GM18507 (cell line): ENCODE measurements at regions not wholly inside any gene's neighbourhood (a gene's known extent, or its start where the extent isn't known, plus 50 kb on each side); places are given as distances from the start of the nearest gene placed in this dataset.

Experiments used
- DNase-seq: peaks from one replicate; pipeline ENCODE4 v3.0.0; 2011; ENCODE audit warnings: low read depth; ENCODE audit not compliant: insufficient read length; ENCODE audit errors: extremely low spot score
- FAIRE-seq: peaks from 2 replicates; lab custom pipeline; 2011; peaks lifted over from hg19 to GRCh38; lab: Jason Lieb, UNC

DNA sequence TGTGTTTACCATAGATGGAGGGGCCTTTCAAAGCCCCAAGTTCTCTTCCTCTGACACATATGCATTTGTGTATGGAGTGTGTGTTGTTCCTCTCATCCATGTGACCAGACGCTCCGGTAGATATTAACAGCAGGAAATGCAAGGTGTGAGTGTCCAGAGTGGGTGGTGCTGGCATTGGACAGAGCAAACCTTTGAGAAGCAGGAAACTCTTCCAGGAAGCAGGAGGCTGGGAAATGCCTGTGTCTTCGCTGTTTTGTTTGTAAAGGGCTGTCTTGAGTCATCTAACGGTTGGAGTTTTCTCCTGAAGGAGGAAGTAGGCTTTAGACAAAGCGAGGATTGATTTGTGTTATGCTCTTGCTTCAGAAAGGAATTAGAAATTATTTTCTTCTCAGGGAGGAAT is 370.9 kb downstream of the PLK2 start:
- no peak for DNase-seq

GRCh38 chr5:58087905-58088304 is 372.0 kb downstream of the PLK2 start:
- FAIRE-seq = no peak

More for the DNA sequence above, 370.9 kb downstream of the PLK2 start:
- no peak for FAIRE-seq

DNA sequence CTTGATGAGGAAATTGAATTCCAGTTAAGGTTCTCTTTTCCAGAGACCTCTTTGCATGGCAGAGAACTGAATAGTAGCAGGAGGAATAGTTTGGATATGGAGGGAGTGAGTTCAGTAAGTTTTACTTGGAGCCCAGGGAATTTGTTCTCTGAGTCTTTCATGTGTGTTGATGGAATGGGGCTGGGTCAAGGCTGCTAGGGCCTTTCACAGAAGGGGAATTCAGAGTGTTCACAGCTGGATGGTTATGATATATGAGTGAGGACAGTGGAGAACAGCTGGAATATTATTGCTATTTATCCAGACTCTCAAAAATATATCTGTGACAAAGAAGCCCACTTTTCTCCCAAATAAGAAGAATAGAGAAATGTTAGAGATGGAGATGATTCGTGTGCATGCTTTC is 372.8 kb downstream of the PLK2 start:
- FAIRE-seq = no peak
- DNase-seq = no peak

More at GRCh38 chr5:58087905-58088304, 372.0 kb downstream of the PLK2 start:
- no peak for DNase-seq

- no peak for FAIRE-seq
- DNase-seq = no peak
These were observed 374.1 kb downstream of the PLK2 start for GRCh38 chr5:58085800-58086199.

GRCh38 chr5:58081435-58081834 is 378.5 kb downstream of the PLK2 start:
- DNase-seq (no peak), FAIRE-seq (no peak)

- DNase-seq = no peak
- no peak for FAIRE-seq
These were observed 379.3 kb downstream of the PLK2 start for GRCh38 chr5:58080573-58080972.

DNA sequence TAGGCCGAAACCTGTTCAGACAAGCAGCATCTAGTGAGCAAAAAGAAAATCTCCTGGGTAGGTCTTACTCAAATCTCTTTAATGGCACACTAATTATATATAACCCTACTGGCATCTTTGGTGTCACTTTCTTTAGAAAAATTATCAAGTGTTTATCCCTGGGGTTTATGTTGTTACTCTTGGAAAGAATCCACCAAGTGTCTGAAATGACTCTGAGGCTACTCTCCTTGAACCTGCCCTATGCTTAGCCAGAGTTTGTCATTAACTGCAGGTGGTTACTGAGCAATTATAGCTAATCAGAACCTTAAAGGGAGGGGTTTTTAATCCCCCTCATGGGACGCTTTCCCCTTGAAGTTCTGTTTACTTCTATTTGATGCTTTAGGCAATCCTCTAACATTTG is 381.9 kb downstream of the PLK2 start:
- FAIRE-seq = no peak

GRCh38 chr5:58077416-58077815 is 382.5 kb downstream of the PLK2 start:
- FAIRE-seq (no peak), DNase-seq (no peak)

More for the DNA sequence above, 381.9 kb downstream of the PLK2 start:
- no peak for DNase-seq

GRCh38 chr5:58076483-58077257 is 383.2 kb downstream of the PLK2 start:
- FAIRE-seq (no peak), DNase-seq (no peak)

GRCh38 chr5:58075907-58076306 is 384.0 kb downstream of the PLK2 start:
- DNase-seq (no peak), FAIRE-seq (no peak)

DNA sequence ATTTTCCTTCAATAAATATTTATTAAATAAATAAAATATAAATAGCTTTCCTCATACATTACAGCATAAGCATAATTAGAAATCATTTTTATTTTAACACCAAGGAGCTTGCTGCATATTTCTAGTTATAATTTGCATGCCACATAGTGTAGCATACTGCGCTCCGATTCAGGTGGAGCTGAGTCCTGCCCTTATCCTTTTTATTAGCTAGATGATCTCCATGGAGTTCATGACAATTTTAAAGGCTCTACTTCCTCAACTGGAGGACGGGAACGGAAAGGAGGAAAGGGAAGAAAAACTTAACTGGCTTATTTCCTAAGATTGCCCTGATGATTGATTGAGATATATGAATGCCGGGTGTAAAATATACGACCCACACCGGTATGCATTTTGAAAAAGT is 385.2 kb downstream of the PLK2 start:
- FAIRE-seq (no peak), DNase-seq (no peak)

DNA sequence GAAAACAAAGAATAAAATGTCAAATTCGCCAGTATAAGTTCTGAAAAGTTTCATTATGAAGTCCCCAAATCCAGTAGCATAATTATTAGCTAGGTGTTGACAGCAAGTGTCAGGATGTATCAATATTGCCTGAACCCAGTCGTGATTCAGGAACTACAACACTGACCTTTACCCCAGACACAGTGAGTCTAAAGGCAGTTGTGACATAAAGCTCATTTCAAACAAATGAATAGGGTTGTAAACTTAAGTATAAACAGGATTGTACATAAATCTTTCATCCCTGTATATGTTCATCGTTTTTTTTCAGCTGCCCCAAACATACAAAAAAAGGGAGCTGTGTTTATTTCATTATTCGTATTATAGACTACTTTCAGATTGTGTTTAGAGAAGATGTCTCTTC is 385.7 kb downstream of the PLK2 start:
- DNase-seq (no peak), FAIRE-seq (no peak)

- no peak for DNase-seq
- FAIRE-seq = no peak
These were observed 386.6 kb downstream of the PLK2 start for GRCh38 chr5:58073243-58073642.

DNA sequence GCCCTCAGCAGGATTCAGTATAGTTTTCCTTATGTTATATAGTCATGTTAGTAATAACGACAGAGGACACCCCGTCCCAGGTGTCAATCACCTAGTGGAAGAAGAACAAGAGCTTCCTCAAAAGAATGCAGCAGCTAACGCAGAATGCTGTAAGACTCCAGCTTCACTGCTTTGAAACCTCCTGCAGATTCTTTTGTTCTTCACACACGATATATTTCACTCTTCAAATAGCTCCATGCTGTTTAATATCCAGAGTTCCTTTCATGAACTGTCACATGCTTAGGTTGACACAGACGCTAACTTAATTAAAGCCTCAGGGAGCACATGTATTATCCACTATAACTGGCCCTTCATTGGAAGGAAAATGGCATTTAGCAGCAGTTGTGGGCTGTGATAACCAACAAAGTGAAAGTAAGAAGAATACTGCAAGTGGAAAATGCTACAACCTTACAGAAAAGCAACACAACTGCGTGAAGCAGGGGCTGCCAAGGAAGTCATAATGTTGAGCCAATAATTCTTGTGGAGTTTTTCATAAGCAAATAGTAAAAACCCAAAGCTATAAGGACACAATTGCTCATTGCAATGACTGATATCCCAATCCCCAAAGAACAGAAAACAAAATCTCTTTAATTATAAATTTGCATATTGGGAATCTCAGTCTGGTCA is 387.5 kb downstream of the PLK2 start:
- DNase-seq (no peak), FAIRE-seq (no peak)

GRCh38 chr5:58071566-58071965 is 388.3 kb downstream of the PLK2 start:
- FAIRE-seq = no peak
- no peak for DNase-seq

GRCh38 chr5:58069846-58070245 is 390.0 kb downstream of the PLK2 start:
- no peak for DNase-seq
- FAIRE-seq = no peak

- DNase-seq (no peak), FAIRE-seq (no peak)
These were observed 390.7 kb downstream of the PLK2 start for GRCh38 chr5:58069016-58069705.

DNA sequence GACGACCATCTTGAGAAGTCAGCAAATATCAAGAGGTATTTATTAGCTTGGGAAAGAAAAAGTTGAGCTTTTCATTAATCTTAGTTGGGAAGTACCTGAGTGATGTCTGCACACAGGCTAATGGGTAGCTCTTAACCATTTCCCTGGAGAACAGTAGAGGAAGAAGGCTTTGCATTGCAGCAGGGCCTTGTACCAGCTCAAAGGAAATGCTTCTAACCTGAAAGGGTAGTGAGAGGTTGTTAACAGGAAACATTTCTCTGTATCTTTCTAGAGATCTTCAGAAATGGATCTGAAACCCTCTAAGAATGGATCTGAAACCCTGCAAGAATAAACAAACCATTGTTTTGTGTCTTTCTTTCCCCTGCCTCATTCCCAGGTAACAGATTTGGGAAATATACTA is 393.3 kb downstream of the PLK2 start:
- FAIRE-seq (no peak), DNase-seq (no peak)

DNA sequence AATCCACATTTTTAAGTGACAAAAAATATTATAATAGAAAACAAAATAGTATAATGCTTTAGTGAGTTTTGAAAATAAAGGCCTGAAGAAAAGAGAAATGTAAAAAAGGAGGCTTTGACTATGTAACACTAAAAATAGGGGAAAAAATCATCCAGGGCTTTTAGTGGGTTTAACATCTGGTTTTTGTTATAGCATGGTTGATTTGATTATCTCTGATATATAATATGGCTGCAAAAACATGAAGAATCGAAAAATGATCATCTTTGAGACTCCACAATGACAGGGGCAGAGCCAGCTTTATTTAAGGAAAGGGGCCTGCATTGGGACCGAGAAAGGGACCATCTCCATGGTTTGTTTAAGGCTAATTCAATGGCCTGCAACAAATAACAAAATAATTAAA is 393.8 kb downstream of the PLK2 start:
- FAIRE-seq = no peak
- no peak for DNase-seq

DNA sequence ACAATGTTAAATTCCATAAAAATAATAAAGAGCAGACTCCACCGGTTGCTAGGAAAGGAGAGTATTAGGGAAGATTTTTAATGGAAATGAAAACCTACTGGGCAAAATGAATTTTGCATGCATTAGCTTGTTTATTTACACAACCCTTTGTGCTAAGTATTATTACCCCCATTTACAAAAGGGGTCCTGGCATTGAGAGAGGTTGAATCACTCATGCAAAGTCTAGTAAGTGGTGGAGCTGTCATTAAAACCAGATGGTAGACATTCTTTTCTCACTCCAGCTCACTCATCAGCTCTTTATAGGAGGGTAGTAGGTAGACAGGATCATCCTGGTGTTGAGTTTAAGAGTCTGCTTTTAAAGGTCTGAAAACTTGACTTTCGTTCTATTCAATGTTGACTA is 395.1 kb downstream of the PLK2 start:
- DNase-seq (no peak), FAIRE-seq (no peak)

DNA sequence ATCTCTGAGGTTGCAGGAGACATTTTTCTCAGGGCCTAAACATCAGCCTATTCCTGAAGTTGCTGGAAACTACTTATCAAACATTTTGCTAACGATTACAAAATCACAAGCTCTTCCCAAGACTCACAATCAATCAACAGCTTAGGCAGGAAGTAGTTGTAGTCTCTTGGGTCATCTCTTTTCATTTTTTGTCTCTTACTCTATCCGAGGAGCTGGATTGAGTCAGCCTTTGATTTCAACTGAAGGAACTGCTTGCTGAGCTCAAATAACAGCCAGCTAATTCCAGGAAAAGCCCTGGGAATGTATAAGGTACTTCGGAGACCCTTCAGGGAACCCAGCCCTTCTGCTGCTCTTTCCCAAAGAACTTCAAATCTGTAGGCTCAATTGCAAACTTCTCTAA is 398.9 kb downstream of the PLK2 start:
- FAIRE-seq = no peak
- DNase-seq = no peak
